Activated CD8-positive, alpha-beta memory T cell treated with anti-CD3 and anti-CD28 coated beads for 36 hours (primary cell): ENCODE measurements at regions not wholly inside any gene's neighbourhood (a gene's known extent, or its start where the extent isn't known, plus 50 kb on each side); places are given as distances from the start of the nearest gene placed in this dataset.

Experiments used
- CTCF ChIA-PET: fragments of 350-600 bp; sonication (Branson Sonifier 250); formaldehyde crosslinking; loops from one replicate; lab custom pipeline; 2021; ENCODE audit warnings: antibody characterized with exemption; lab: Charles Lee
- POLR2A ChIA-PET: fragments of 350-600 bp; sonication (Branson Sonifier 250); formaldehyde crosslinking; loops from one replicate; lab custom pipeline; 2021; ENCODE audit warnings: antibody characterized with exemption; lab: Charles Lee

- ChIA-PET POLR2A (no interaction called here), CTCF (no interaction called here)
Measured at GRCh38 chr2:205903549-205904129, 182.3 kb downstream of the INO80D start.

- POLR2A ChIA-PET, result no interaction called here
- CTCF ChIA-PET, result no interaction called here
Measured at GRCh38 chr2:205902900-205903237, 183.1 kb downstream of the INO80D start.

- CTCF ChIA-PET, result no interaction called here
- POLR2A ChIA-PET, result no interaction called here
Measured at GRCh38 chr2:205902041-205902899, 183.7 kb downstream of the INO80D start.

- CTCF ChIA-PET, result no interaction called here
Measured at GRCh38 chr2:205901491-205901890, 184.5 kb downstream of the INO80D start.

GRCh38 chr2:205898744-205899143 lies 187.2 kb downstream of the INO80D start:
- POLR2A ChIA-PET, result no interaction called here

More at GRCh38 chr2:205901491-205901890, 184.5 kb downstream of the INO80D start:
- POLR2A ChIA-PET, result no interaction called here

GRCh38 chr2:205895981-205896655 lies 189.9 kb downstream of the INO80D start:
- ChIA-PET POLR2A (no interaction called here), CTCF (no interaction called here)

More at GRCh38 chr2:205898744-205899143, 187.2 kb downstream of the INO80D start:
- CTCF ChIA-PET, result interaction anchor here (0.6 kb wide), 1 partner anchor 1979 kb away, joined by 3 read pairs; no protein-coding TSS in a partner anchor

- POLR2A ChIA-PET, result no interaction called here
Measured at GRCh38 chr2:205892665-205893259, 193.2 kb downstream of the INO80D start.

GRCh38 chr2:205892251-205892655 lies 193.7 kb downstream of the INO80D start:
- POLR2A ChIA-PET, result no interaction called here
- CTCF ChIA-PET, result no interaction called here

More at GRCh38 chr2:205892665-205893259, 193.2 kb downstream of the INO80D start:
- CTCF ChIA-PET, result no interaction called here

- POLR2A ChIA-PET, result no interaction called here
Measured at GRCh38 chr2:205889114-205889513, 196.9 kb downstream of the INO80D start.

GRCh38 chr2:205887637-205888036 lies 198.3 kb downstream of the INO80D start:
- CTCF ChIA-PET, result no interaction called here

More at GRCh38 chr2:205889114-205889513, 196.9 kb downstream of the INO80D start:
- CTCF ChIA-PET, result no interaction called here

GRCh38 chr2:205885492-205886099 lies 200.4 kb downstream of the INO80D start:
- CTCF ChIA-PET, result interaction anchor here (1.4 kb wide), 1 partner anchor 12 kb away, joined by 3 read pairs; no protein-coding TSS in a partner anchor
- POLR2A ChIA-PET, result no interaction called here

More at GRCh38 chr2:205887637-205888036, 198.3 kb downstream of the INO80D start:
- POLR2A ChIA-PET, result no interaction called here

GRCh38 chr2:205883965-205884364 lies 201.7 kb downstream of the NRP2 start:
- ChIA-PET POLR2A (no interaction called here), CTCF (interaction anchor here (1.6 kb wide), 1 partner anchor 556 kb away, joined by 3 read pairs; no protein-coding TSS in a partner anchor)

GRCh38 chr2:205882806-205883425 lies 200.6 kb downstream of the NRP2 start:
- POLR2A ChIA-PET, result interaction anchor here (0.6 kb wide), 1 partner anchor 91 kb away, joined by 3 read pairs; no protein-coding TSS in a partner anchor

GRCh38 chr2:205880048-205880447 lies 197.7 kb downstream of the NRP2 start:
- POLR2A ChIA-PET, result no interaction called here

More at GRCh38 chr2:205882806-205883425, 200.6 kb downstream of the NRP2 start:
- CTCF ChIA-PET, result no interaction called here

GRCh38 chr2:205878999-205879762 lies 196.9 kb downstream of the NRP2 start:
- ChIA-PET POLR2A (no interaction called here), CTCF (no interaction called here)

More at GRCh38 chr2:205880048-205880447, 197.7 kb downstream of the NRP2 start:
- CTCF ChIA-PET, result no interaction called here

- ChIA-PET POLR2A (no interaction called here), CTCF (no interaction called here)
Measured at GRCh38 chr2:205877496-205877895, 195.2 kb downstream of the NRP2 start.

GRCh38 chr2:205876127-205876526 lies 193.8 kb downstream of the NRP2 start:
- CTCF ChIA-PET, result no interaction called here
- POLR2A ChIA-PET, result no interaction called here

GRCh38 chr2:205872716-205873115 lies 190.4 kb downstream of the NRP2 start:
- POLR2A ChIA-PET, result no interaction called here
- CTCF ChIA-PET, result no interaction called here
